ENCODE measurements at regions not wholly inside any gene's neighbourhood (a gene's known extent, or its start where the extent isn't known, plus 50 kb on each side); places are given as distances from the start of the nearest gene placed in this dataset.

DNA sequence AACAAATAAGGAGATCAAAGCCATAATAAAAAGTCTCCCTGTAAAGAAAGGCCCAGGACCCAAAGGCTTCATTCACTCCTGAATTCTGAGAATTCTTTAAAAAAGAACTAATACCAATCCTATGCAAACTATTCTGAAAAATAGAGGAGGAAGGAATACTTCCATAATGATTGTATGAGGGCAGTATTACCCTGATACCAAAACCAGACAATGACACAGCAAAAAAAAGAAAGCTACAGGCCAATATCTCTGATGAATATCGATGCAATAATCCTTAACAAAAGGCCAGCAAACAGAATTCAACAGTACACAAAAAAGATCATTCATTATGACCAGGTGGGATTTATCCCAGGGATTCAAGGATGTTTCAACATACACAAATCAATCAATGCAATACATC lies 457.8 kb upstream of the FBXO33 start:
- no peak for DNase-seq
- TF ChIP-seq, protein P1, sequence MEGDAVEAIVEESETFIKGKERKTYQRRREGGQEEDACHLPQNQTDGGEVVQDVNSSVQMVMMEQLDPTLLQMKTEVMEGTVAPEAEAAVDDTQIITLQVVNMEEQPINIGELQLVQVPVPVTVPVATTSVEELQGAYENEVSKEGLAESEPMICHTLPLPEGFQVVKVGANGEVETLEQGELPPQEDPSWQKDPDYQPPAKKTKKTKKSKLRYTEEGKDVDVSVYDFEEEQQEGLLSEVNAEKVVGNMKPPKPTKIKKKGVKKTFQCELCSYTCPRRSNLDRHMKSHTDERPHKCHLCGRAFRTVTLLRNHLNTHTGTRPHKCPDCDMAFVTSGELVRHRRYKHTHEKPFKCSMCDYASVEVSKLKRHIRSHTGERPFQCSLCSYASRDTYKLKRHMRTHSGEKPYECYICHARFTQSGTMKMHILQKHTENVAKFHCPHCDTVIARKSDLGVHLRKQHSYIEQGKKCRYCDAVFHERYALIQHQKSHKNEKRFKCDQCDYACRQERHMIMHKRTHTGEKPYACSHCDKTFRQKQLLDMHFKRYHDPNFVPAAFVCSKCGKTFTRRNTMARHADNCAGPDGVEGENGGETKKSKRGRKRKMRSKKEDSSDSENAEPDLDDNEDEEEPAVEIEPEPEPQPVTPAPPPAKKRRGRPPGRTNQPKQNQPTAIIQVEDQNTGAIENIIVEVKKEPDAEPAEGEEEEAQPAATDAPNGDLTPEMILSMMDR (IDR thresholded peaks at IDR 0.05; ENCODE audit: low read depth, low read length), result no peak
- Histone ChIP-seq H3K9me3 (ENCODE audit: severe bottlenecking) (no peaks in the 10 kb centered on the region), H3K27ac (no peak overlapping the region), H3K4me3 (ENCODE audit: low read depth, low read length) (no peak overlapping the region), H3K36me3 (no peaks in the 10 kb centered on the region), H3K27me3 (ENCODE audit: insufficient read depth, low read depth, severe bottlenecking) (no peaks in the 10 kb centered on the region)

DNA sequence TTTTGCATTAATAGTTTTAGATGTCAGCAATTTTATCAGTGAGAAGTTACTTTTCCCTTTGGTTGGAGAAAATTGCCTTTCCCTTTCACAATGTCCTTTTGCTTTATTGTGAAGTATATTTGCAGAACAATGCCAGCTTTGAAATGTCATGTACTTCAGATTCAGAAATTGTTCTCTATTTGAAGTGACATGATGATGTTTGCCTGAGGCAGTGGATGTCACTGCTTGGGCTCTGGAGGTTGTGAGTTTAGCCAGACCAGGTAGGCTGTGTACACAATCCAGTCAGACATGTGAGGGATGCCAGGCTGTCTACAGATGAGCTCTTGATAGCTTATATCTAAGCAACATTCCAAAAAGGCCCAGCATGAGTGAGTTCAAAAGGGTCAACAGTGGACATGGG lies 451.9 kb upstream of the FBXO33 start:
- Histone ChIP-seq H3K27me3 (ENCODE audit: insufficient read depth, low read depth, severe bottlenecking) (peaks cover 18% of the 10 kb centered on the region), H3K36me3 (no peaks in the 10 kb centered on the region), H3K27ac (no peak overlapping the region), H3K9me3 (ENCODE audit: severe bottlenecking) (no peaks in the 10 kb centered on the region), H3K4me3 (ENCODE audit: low read depth, low read length) (no peak overlapping the region)
- DNase-seq, result no peak
- TF ChIP-seq, protein P1 (IDR thresholded peaks at IDR 0.05; ENCODE audit: low read depth, low read length), result no peak

DNA sequence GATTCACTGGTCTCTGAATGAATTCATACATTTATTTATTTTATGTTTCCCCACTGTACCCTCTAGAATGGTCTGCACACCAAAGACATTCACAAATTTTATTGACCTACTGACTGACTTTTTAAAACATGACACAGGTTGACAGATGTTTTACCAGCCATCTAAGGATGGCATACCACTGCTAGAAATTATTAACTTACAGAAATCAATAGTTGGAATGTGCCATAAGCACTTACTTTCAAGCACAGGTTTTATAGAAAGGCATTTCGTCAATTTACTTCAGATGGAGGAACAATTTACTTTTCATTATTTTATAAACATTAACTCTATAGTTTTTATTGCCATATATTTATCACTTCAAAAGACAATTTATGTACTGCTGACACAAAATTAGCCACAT lies 448.7 kb upstream of the FBXO33 start:
- DNase-seq, result no peak
- Histone ChIP-seq H3K27me3 (ENCODE audit: insufficient read depth, low read depth, severe bottlenecking) (peaks cover 36% of the 10 kb centered on the region), H3K4me3 (ENCODE audit: low read depth, low read length) (no peak overlapping the region), H3K9me3 (ENCODE audit: severe bottlenecking) (no peaks in the 10 kb centered on the region), H3K27ac (no peak overlapping the region), H3K36me3 (no peaks in the 10 kb centered on the region)
- TF ChIP-seq, protein P1 (IDR thresholded peaks at IDR 0.05; ENCODE audit: low read depth, low read length), result no peak

DNA sequence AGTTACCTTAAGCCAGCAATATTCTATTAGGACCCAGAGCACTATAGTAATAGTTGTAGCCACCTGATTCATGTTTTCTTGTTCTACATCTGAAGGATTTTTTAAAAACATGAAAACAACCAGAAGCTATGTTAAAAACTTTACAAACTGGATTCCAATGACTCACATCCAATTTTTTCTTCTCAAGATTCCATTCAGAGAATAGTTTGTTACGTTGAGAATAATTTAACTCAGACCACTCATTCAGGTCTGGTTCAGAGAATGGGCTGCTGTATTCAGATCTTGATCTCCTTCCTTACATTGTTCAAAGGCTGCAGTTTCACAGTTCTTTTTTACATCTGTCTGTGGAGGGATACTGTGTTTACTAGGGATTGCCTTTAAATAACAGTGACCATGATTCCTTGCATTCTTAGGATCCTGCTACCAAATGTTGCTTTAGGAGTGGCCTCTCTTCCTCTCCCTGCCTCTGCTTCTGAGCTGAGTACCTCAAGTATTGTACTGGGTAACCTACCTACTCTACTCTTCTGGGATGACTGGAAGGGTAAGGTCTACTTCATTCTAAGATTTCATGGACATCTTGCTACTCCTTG lies 448.0 kb upstream of the FBXO33 start:
- peaks cover 36% of the 10 kb centered on the region for H3K27me3 ChIP-seq (ENCODE audit: insufficient read depth, low read depth, severe bottlenecking)
- no peak overlapping the region for H3K27ac ChIP-seq
- no peak overlapping the region for H3K4me3 ChIP-seq (ENCODE audit: low read depth, low read length)
- no peaks in the 10 kb centered on the region for H3K36me3 ChIP-seq
- TF ChIP-seq, protein P1 (IDR thresholded peaks at IDR 0.05; ENCODE audit: low read depth, low read length), result no peak
- no peak for DNase-seq
- no peaks in the 10 kb centered on the region for H3K9me3 ChIP-seq (ENCODE audit: severe bottlenecking)

DNA sequence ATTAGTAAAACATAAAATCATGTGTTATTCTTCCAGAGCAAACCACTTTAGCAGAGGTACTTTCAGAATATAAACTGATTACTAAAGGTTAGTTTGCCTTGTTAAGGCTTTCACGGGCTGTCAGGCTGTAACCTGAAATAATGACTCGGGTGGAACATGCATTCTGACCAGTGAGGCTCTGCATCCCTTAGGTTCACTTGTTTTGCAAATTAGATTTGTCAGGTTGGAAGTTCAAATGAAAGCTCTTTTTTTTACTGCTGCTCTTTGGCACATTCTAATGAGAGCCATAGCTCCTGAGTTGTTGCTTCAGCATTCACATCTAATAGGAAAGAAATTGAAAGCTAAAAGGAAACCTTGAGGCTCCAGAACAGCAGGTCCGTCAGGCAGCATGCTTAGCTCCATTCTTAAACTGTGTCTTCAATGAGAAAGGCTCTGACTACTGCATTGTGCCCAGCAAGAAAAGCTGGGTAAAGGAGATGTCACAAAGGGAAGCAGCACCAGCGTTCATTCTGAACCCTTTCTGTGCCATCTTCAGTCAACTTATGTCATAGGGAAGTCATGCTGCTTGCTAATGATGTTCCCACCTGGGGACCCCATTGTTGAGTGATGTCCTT lies 445.5 kb upstream of the FBXO33 start:
- H3K27me3 ChIP-seq (ENCODE audit: insufficient read depth, low read depth, severe bottlenecking), result peaks cover 35% of the 10 kb centered on the region
- no peak for DNase-seq
- H3K4me3 ChIP-seq (ENCODE audit: low read depth, low read length), result no peak overlapping the region
- H3K36me3 ChIP-seq, result no peaks in the 10 kb centered on the region
- no peaks in the 10 kb centered on the region for H3K9me3 ChIP-seq (ENCODE audit: severe bottlenecking)
- TF ChIP-seq, protein P1 (IDR thresholded peaks at IDR 0.05; ENCODE audit: low read depth, low read length), result no peak
- no peak overlapping the region for H3K27ac ChIP-seq

DNA sequence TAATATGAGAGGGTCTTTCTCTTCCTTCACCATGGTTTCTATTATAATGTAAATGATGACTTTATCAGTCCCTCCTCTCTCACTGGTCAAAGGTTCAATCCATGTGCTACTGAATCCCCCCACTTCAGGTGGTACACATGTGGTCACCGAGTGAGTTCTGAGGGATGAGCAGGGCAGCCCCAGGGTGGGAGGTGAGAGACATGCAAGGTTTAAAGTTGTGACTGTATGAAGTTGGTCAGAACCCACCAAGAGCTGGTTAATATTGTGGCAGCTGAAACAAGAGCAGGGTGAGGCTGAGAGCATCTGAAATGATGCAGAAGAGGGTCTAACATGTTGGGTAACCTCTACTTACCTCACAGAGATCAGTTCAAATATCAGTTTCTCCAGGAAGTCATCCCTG lies 444.7 kb upstream of the FBXO33 start:
- no peak for DNase-seq
- H3K4me3 ChIP-seq (ENCODE audit: low read depth, low read length), result no peak overlapping the region

More for the DNA sequence above, 444.7 kb upstream of the FBXO33 start:
- Histone ChIP-seq H3K27me3 (ENCODE audit: insufficient read depth, low read depth, severe bottlenecking) (peaks cover 31% of the 10 kb centered on the region), H3K36me3 (no peaks in the 10 kb centered on the region), H3K27ac (no peak overlapping the region), H3K9me3 (ENCODE audit: severe bottlenecking) (no peaks in the 10 kb centered on the region)
- TF ChIP-seq, protein P1 (IDR thresholded peaks at IDR 0.05; ENCODE audit: low read depth, low read length), result no peak

Measured in WERI-Rb-1 (cell line).